Ishikawa (cell line): ENCODE measurements at regions not wholly inside any gene's neighbourhood (a gene's known extent, or its start where the extent isn't known, plus 50 kb on each side); places are given as distances from the start of the nearest gene placed in this dataset.

ENCODE experiments used
- CEBPB ChIP-seq: IDR thresholded peaks from 2 replicates; pipeline ENCODE4 v1.6.1; 2012
- CREB1 ChIP-seq: IDR thresholded peaks from 2 replicates; pipeline ENCODE4 v1.6.1; 2012; ENCODE audit warnings: low read depth
- EGR1 ChIP-seq: IDR thresholded peaks from 2 replicates; pipeline ENCODE4 v1.6.1; 2012
- EP300 ChIP-seq: IDR thresholded peaks from 2 replicates; pipeline ENCODE4 v1.6.1; 2012; ENCODE audit warnings: borderline replicate concordance
- FOXM1 ChIP-seq: IDR thresholded peaks from 2 replicates; pipeline ENCODE4 v1.6.1; 2012; ENCODE audit warnings: low read depth, borderline replicate concordance
- MAX ChIP-seq: IDR thresholded peaks from 2 replicates; pipeline ENCODE4 v1.6.1; 2012
- NFIC ChIP-seq: IDR thresholded peaks from 2 replicates; pipeline ENCODE4 v1.6.1; 2012
- RAD21 ChIP-seq: IDR thresholded peaks from 2 replicates; pipeline ENCODE4 v1.6.1; 2012; ENCODE audit warnings: low read depth
- REST ChIP-seq: IDR thresholded peaks from 2 replicates; pipeline ENCODE4 v1.6.1; 2012; ENCODE audit warnings: low read depth, mild to moderate bottlenecking
- TAF1 ChIP-seq: IDR thresholded peaks from 2 replicates; pipeline ENCODE4 v1.6.1; 2012; ENCODE audit warnings: low read depth, mild to moderate bottlenecking
- TCF12 ChIP-seq: IDR thresholded peaks from 2 replicates; pipeline ENCODE4 v1.6.1; 2012; ENCODE audit warnings: low read depth
- TEAD4 ChIP-seq: IDR thresholded peaks from 2 replicates; pipeline ENCODE4 v1.6.1; 2012
- USF1 ChIP-seq: IDR thresholded peaks from 2 replicates; pipeline ENCODE4 v1.6.1; 2012
- YY1 ChIP-seq: IDR thresholded peaks from 2 replicates; pipeline ENCODE4 v1.6.1; 2012; ENCODE audit warnings: low read depth
- ZBTB7A ChIP-seq: IDR thresholded peaks from 2 replicates; pipeline ENCODE4 v1.6.1; 2012; ENCODE audit warnings: low read depth

GRCh38 chr7:47683485-47683898 lies 101.6 kb upstream of the TNS3 start:
- TF ChIP-seq YY1 (no peak), REST (peak; percentile 56)

- TF ChIP-seq NFIC = no peak
- no peak for TF ChIP-seq CREB1
- TF ChIP-seq CEBPB = no peak
- no peak for TF ChIP-seq EP300
- no peak for TF ChIP-seq EGR1
- no peak for TF ChIP-seq USF1
- TF ChIP-seq FOXM1 = no peak
- TF ChIP-seq TEAD4 = no peak
- TF ChIP-seq YY1 = no peak
- no peak for TF ChIP-seq MAX
- no peak for TF ChIP-seq REST
- no peak for TF ChIP-seq RAD21
- TF ChIP-seq TCF12 = no peak
- no peak for TF ChIP-seq ZBTB7A
- TF ChIP-seq TAF1 = no peak
Measured at GRCh38 chr7:47682874-47683273, 101.0 kb upstream of the TNS3 start.

GRCh38 chr7:47681249-47681810 lies 99.4 kb upstream of the TNS3 start:
- TF ChIP-seq CREB1 (no peak), RAD21 (no peak), TAF1 (no peak), FOXM1 (no peak)

GRCh38 chr7:47678641-47679380 lies 96.9 kb upstream of the TNS3 start:
- TF ChIP-seq FOXM1 (no peak), RAD21 (no peak), TEAD4 (no peak), YY1 (no peak), NFIC (no peak), CEBPB (no peak), REST (no peak), EGR1 (no peak), USF1 (no peak), CREB1 (no peak), MAX (no peak), TCF12 (no peak), ZBTB7A (no peak), EP300 (no peak), TAF1 (no peak)

GRCh38 chr7:47677664-47678063 lies 95.8 kb upstream of the TNS3 start:
- TF ChIP-seq ZBTB7A = no peak
- TF ChIP-seq CEBPB = no peak
- TF ChIP-seq FOXM1 = no peak
- TF ChIP-seq EP300 = no peak
- TF ChIP-seq EGR1 = no peak
- no peak for TF ChIP-seq RAD21
- no peak for TF ChIP-seq USF1
- no peak for TF ChIP-seq REST
- TF ChIP-seq TAF1 = no peak
- no peak for TF ChIP-seq MAX
- no peak for TF ChIP-seq TEAD4
- no peak for TF ChIP-seq TCF12
- no peak for TF ChIP-seq NFIC
- no peak for TF ChIP-seq CREB1
- no peak for TF ChIP-seq YY1
